Skin epidermis (tissue), 12 donors: ENCODE measurements at regions not wholly inside any gene's neighbourhood (a gene's known extent, or its start where the extent isn't known, plus 50 kb on each side); places are given as distances from the start of the nearest gene placed in this dataset.
"Not testable (repeated sequence)": the region's sequence is repeated elsewhere in the genome, so short reads cannot be mapped to it uniquely, and the experiment has no call there.

ENCODE experiments used
- H3K27ac ChIP-seq, 21 experiments: fragments of 200-600 bp; sonication (generic) in 11 of 21; one replicate each; pipeline ENCODE4 v1.5.0; 2020; ENCODE audit warnings: mild to moderate bottlenecking in 3 of 21, inconsistent platforms in 2 of 21, moderate library complexity in 2 of 21
- H3K4me3 ChIP-seq, 7 experiments: fragments of 200-600 bp; sonication (generic) in 2 of 7; one replicate each; pipeline ENCODE4 v1.5.0; 2020; ENCODE audit warnings: inconsistent platforms in 2 of 7, mild to moderate bottlenecking in 2 of 7, moderate library complexity in 1 of 7

GRCh38 chr13:89057862-89058261 lies 1386.7 kb downstream of the SLITRK5 start:
- H3K27ac ChIP-seq, result no peak overlapping the region
- H3K4me3 ChIP-seq, result no peak overlapping the region

GRCh38 chr13:89061821-89062220 lies 1390.7 kb downstream of the SLITRK5 start:
- no peak overlapping the region for H3K27ac ChIP-seq
- H3K4me3 ChIP-seq, result no peak overlapping the region

- Histone ChIP-seq H3K4me3 (no peak overlapping the region), H3K27ac (no peak overlapping the region)
These were observed 1395.8 kb downstream of the SLITRK5 start for GRCh38 chr13:89066868-89067466.

GRCh38 chr13:89072979-89073378 lies 1401.8 kb downstream of the SLITRK5 start:
- Histone ChIP-seq H3K27ac (no peak overlapping the region), H3K4me3 (no peak overlapping the region)

- no peak overlapping the region for H3K4me3 ChIP-seq
These were observed 1405.5 kb downstream of the SLITRK5 start for GRCh38 chr13:89076622-89077021.

GRCh38 chr13:89082623-89083022 lies 1411.5 kb downstream of the SLITRK5 start:
- no peak overlapping the region for H3K27ac ChIP-seq
- no peak overlapping the region for H3K4me3 ChIP-seq

More at GRCh38 chr13:89076622-89077021, 1405.5 kb downstream of the SLITRK5 start:
- H3K27ac ChIP-seq, result no peak overlapping the region

GRCh38 chr13:89088107-89088506 lies 1416.9 kb downstream of the SLITRK5 start:
- not testable (repeated sequence) for H3K4me3 ChIP-seq

GRCh38 chr13:89097994-89098393 lies 1426.8 kb downstream of the SLITRK5 start:
- H3K27ac ChIP-seq, result no peak overlapping the region
- H3K4me3 ChIP-seq, result no peak overlapping the region

More at GRCh38 chr13:89088107-89088506, 1416.9 kb downstream of the SLITRK5 start:
- not testable (repeated sequence) for H3K27ac ChIP-seq

- Histone ChIP-seq H3K27ac (no peak overlapping the region), H3K4me3 (no peak overlapping the region)
These were observed 1442.6 kb downstream of the SLITRK5 start for GRCh38 chr13:89113744-89114143.

- H3K27ac ChIP-seq, result no peak overlapping the region
- no peak overlapping the region for H3K4me3 ChIP-seq
These were observed 1444.1 kb downstream of the SLITRK5 start for GRCh38 chr13:89115307-89115706.

- Histone ChIP-seq H3K27ac (no peak overlapping the region), H3K4me3 (no peak overlapping the region)
These were observed 1465.5 kb downstream of the SLITRK5 start for GRCh38 chr13:89136678-89137077.

- Histone ChIP-seq H3K4me3 (no peak overlapping the region), H3K27ac (no peak overlapping the region)
These were observed 1479.2 kb downstream of the SLITRK5 start for GRCh38 chr13:89150362-89150761.

GRCh38 chr13:89153941-89154340 lies 1482.8 kb downstream of the SLITRK5 start:
- no peak overlapping the region for H3K27ac ChIP-seq
- no peak overlapping the region for H3K4me3 ChIP-seq

- no peak overlapping the region for H3K4me3 ChIP-seq
- H3K27ac ChIP-seq, result no peak overlapping the region
These were observed 1491.9 kb downstream of the SLITRK5 start for GRCh38 chr13:89163096-89163495.

GRCh38 chr13:89165685-89166084 lies 1494.5 kb downstream of the SLITRK5 start:
- H3K27ac ChIP-seq, result no peak overlapping the region
- no peak overlapping the region for H3K4me3 ChIP-seq

- no peak overlapping the region for H3K27ac ChIP-seq
These were observed 1498.8 kb downstream of the SLITRK5 start for GRCh38 chr13:89169951-89170350.

GRCh38 chr13:89181041-89181440 lies 1509.9 kb downstream of the SLITRK5 start:
- H3K27ac ChIP-seq, result no peak overlapping the region
- H3K4me3 ChIP-seq, result no peak overlapping the region

More at GRCh38 chr13:89169951-89170350, 1498.8 kb downstream of the SLITRK5 start:
- no peak overlapping the region for H3K4me3 ChIP-seq

- Histone ChIP-seq H3K27ac (no peak overlapping the region), H3K4me3 (no peak overlapping the region)
These were observed 1528.0 kb downstream of the SLITRK5 start for GRCh38 chr13:89199138-89199537.

GRCh38 chr13:89204435-89204834 lies 1533.3 kb downstream of the SLITRK5 start:
- no peak overlapping the region for H3K27ac ChIP-seq
- H3K4me3 ChIP-seq, result no peak overlapping the region

- Histone ChIP-seq H3K4me3 (no peak overlapping the region), H3K27ac (no peak overlapping the region)
These were observed 1534.8 kb downstream of the SLITRK5 start for GRCh38 chr13:89205856-89206520.

- Histone ChIP-seq H3K27ac (no peak overlapping the region), H3K4me3 (no peak overlapping the region)
These were observed 1541.0 kb downstream of the SLITRK5 start for GRCh38 chr13:89212186-89212585.

GRCh38 chr13:89214185-89214584 lies 1543.0 kb downstream of the SLITRK5 start:
- no peak overlapping the region for H3K27ac ChIP-seq
- H3K4me3 ChIP-seq, result no peak overlapping the region
